Dermis microvascular lymphatic vessel endothelial cell (primary cell): ENCODE measurements at regions not wholly inside any gene's neighbourhood (a gene's known extent, or its start where the extent isn't known, plus 50 kb on each side); places are given as distances from the start of the nearest gene placed in this dataset.

Experiments
- DNase-seq, 2 donors: peaks; one replicate each; pipeline versions ENCODE4 v3.0.0 to v3.0.0-alpha.2; 2010; ENCODE audit warnings: low read depth in 2 of 2

GRCh38 chr7:8932751-8933150 is 499.3 kb downstream of the NXPH1 start:
- DNase-seq = no peak

- no peak for DNase-seq
These were observed 503.8 kb downstream of the NXPH1 start for GRCh38 chr7:8937204-8937603.

GRCh38 chr7:8938044-8938805 is 504.8 kb downstream of the NXPH1 start:
- no peak for DNase-seq

GRCh38 chr7:8939446-8939845 is 506.0 kb downstream of the NXPH1 start:
- DNase-seq = no peak

GRCh38 chr7:8963722-8964121 is 530.3 kb downstream of the NXPH1 start:
- DNase-seq = no peak

GRCh38 chr7:8965177-8965576 is 531.8 kb downstream of the NXPH1 start:
- DNase-seq = no peak

GRCh38 chr7:8973601-8974000 is 540.2 kb downstream of the NXPH1 start:
- DNase-seq = no peak

GRCh38 chr7:8975681-8976080 is 542.3 kb downstream of the NXPH1 start:
- DNase-seq = no peak

- DNase-seq = no peak
These were observed 549.1 kb downstream of the NXPH1 start for GRCh38 chr7:8982338-8982992.

- no peak for DNase-seq
These were observed 551.8 kb downstream of the NXPH1 start for GRCh38 chr7:8985255-8985654.

GRCh38 chr7:8988267-8988666 is 554.9 kb downstream of the NXPH1 start:
- DNase-seq = no peak

- no peak for DNase-seq
These were observed 557.8 kb downstream of the NXPH1 start for GRCh38 chr7:8991159-8991558.

- no peak for DNase-seq
These were observed 565.4 kb downstream of the NXPH1 start for GRCh38 chr7:8998762-8999161.

- no peak for DNase-seq
These were observed 580.5 kb downstream of the NXPH1 start for GRCh38 chr7:9013940-9014339.

- DNase-seq = no peak
These were observed 583.9 kb downstream of the NXPH1 start for GRCh38 chr7:9017286-9017685.

GRCh38 chr7:9022456-9022855 is 589.0 kb downstream of the NXPH1 start:
- no peak for DNase-seq

- no peak for DNase-seq
These were observed 590.4 kb downstream of the NXPH1 start for GRCh38 chr7:9023675-9024294.

GRCh38 chr7:9026121-9026520 is 592.7 kb downstream of the NXPH1 start:
- no peak for DNase-seq

GRCh38 chr7:9028012-9028411 is 594.6 kb downstream of the NXPH1 start:
- no peak for DNase-seq

- no peak for DNase-seq
These were observed 596.5 kb downstream of the NXPH1 start for GRCh38 chr7:9029681-9030530.

- DNase-seq = no peak
These were observed 597.6 kb downstream of the NXPH1 start for GRCh38 chr7:9030976-9031375.

- DNase-seq = no peak
These were observed 598.0 kb downstream of the NXPH1 start for GRCh38 chr7:9031386-9031785.
